ENCODE measurements at regions not wholly inside any gene's neighbourhood (a gene's known extent, or its start where the extent isn't known, plus 50 kb on each side); places are given as distances from the start of the nearest gene placed in this dataset.

GRCh38 chr18:65091744-65092329 is 659.0 kb upstream of the CDH7 start:
- Histone ChIP-seq H3K27me3 (no peaks in the 10 kb centered on the region), H2AFZ (no peak overlapping the region), H3K9me2 (replicated peaks; ENCODE audit: insufficient read depth) (no peaks in the 10 kb centered on the region), H3K27ac (no peak overlapping the region), H4K20me1 (ENCODE audit: insufficient read depth, poor library complexity, severe bottlenecking) (no peaks in the 10 kb centered on the region), H3K4me1 (ENCODE audit: insufficient read depth) (no peaks in the 10 kb centered on the region), H3K9me3 (ENCODE audit: low read depth) (no peaks in the 10 kb centered on the region), H3K4me2 (no peak overlapping the region), H3K4me3 (no peak overlapping the region), H3K36me3 (replicated peaks; ENCODE audit: insufficient read depth, low read depth) (no peaks in the 10 kb centered on the region), H3K79me2 (no peaks in the 10 kb centered on the region)
- 15% methylated on average over 4 of the region's 4 CpGs for WGBS (ENCODE audit: low lambda C conversion rate, missing lambda C conversion rate)
- TF ChIP-seq EZH2 (IDR thresholded peaks at IDR 0.05; ENCODE audit: borderline replicate concordance) (no peak), EZH2phosphoT487 (IDR thresholded peaks at IDR 0.05; ENCODE audit: low read depth, severe bottlenecking, unreplicated experiment) (no peak), CTCF (IDR thresholded peaks at IDR 0.05; ENCODE audit: poor library complexity) (peak; percentile 74)
- DNase-seq (ENCODE audit: low spot score): peak; percentile 64

- no peaks in the 10 kb centered on the region for H4K20me1 ChIP-seq (ENCODE audit: insufficient read depth, poor library complexity, severe bottlenecking)
- no peak overlapping the region for H3K27ac ChIP-seq
- WGBS (ENCODE audit: low lambda C conversion rate, missing lambda C conversion rate): 74% methylated on average over 5 of the region's 5 CpGs
- H3K36me3 ChIP-seq (replicated peaks; ENCODE audit: insufficient read depth, low read depth): no peaks in the 10 kb centered on the region
- H3K4me1 ChIP-seq (ENCODE audit: insufficient read depth): no peaks in the 10 kb centered on the region
- H3K4me3 ChIP-seq: no peak overlapping the region
- H2AFZ ChIP-seq: no peak overlapping the region
- TF ChIP-seq CTCF (IDR thresholded peaks at IDR 0.05; ENCODE audit: poor library complexity) (no peak), EZH2 (IDR thresholded peaks at IDR 0.05; ENCODE audit: borderline replicate concordance) (no peak), EZH2phosphoT487 (IDR thresholded peaks at IDR 0.05; ENCODE audit: low read depth, severe bottlenecking, unreplicated experiment) (no peak)
- no peaks in the 10 kb centered on the region for H3K27me3 ChIP-seq
- H3K9me2 ChIP-seq (replicated peaks; ENCODE audit: insufficient read depth): no peaks in the 10 kb centered on the region
- H3K79me2 ChIP-seq: no peaks in the 10 kb centered on the region
- no peak for DNase-seq (ENCODE audit: low spot score)
- H3K4me2 ChIP-seq: no peak overlapping the region
- no peaks in the 10 kb centered on the region for H3K9me3 ChIP-seq (ENCODE audit: low read depth)
Observed at GRCh38 chr18:65082907-65083306, 667.9 kb upstream of the CDH7 start.

- H4K20me1 ChIP-seq (ENCODE audit: insufficient read depth, poor library complexity, severe bottlenecking): no peaks in the 10 kb centered on the region
- no peaks in the 10 kb centered on the region for H3K27me3 ChIP-seq
- 83% methylated on average over 3 of the region's 3 CpGs for WGBS (ENCODE audit: low lambda C conversion rate, missing lambda C conversion rate)
- H3K79me2 ChIP-seq: no peaks in the 10 kb centered on the region
- no peak overlapping the region for H2AFZ ChIP-seq
- no peaks in the 10 kb centered on the region for H3K9me2 ChIP-seq (replicated peaks; ENCODE audit: insufficient read depth)
- no peak overlapping the region for H3K4me3 ChIP-seq
- H3K9me3 ChIP-seq (ENCODE audit: low read depth): no peaks in the 10 kb centered on the region
- TF ChIP-seq EZH2phosphoT487 (IDR thresholded peaks at IDR 0.05; ENCODE audit: low read depth, severe bottlenecking, unreplicated experiment): no peak
- no peak for TF ChIP-seq CTCF (IDR thresholded peaks at IDR 0.05; ENCODE audit: poor library complexity)
- TF ChIP-seq EZH2 (IDR thresholded peaks at IDR 0.05; ENCODE audit: borderline replicate concordance): no peak
- H3K4me1 ChIP-seq (ENCODE audit: insufficient read depth): no peaks in the 10 kb centered on the region
- no peak overlapping the region for H3K27ac ChIP-seq
- H3K36me3 ChIP-seq (replicated peaks; ENCODE audit: insufficient read depth, low read depth): no peaks in the 10 kb centered on the region
- DNase-seq (ENCODE audit: low spot score): no peak
- H3K4me2 ChIP-seq: no peak overlapping the region
Observed at GRCh38 chr18:65081786-65082185, 669.0 kb upstream of the CDH7 start.

Data from hepatocyte (in vitro differentiated cells).